T-helper 2 cell treated with Interferon-gamma antibody and Interleukin-4, amounts not matched to agents 5 μg/mL and 100 μg/mL, for 36 hours (primary cell): ENCODE measurements at regions not wholly inside any gene's neighbourhood (a gene's known extent, or its start where the extent isn't known, plus 50 kb on each side); places are given as distances from the start of the nearest gene placed in this dataset.

Experiments
- DNase-seq: peaks from one replicate; pipeline ENCODE4 v3.0.0; 2021; ENCODE audit warnings: low spot score
- H3K27ac Mint-ChIP-seq: one replicate; pipeline ENCODE4 v1.8.0; 2021; ENCODE audit warnings: mild to moderate bottlenecking, mixed read lengths
- H3K27me3 Mint-ChIP-seq: one replicate; pipeline ENCODE4 v1.8.0; 2021; ENCODE audit warnings: low read depth, mixed read lengths
- H3K36me3 Mint-ChIP-seq: one replicate; pipeline ENCODE4 v1.8.0; 2021; ENCODE audit warnings: low read depth, mixed read lengths
- H3K4me1 Mint-ChIP-seq: one replicate; pipeline ENCODE4 v1.8.0; 2021; ENCODE audit warnings: low read depth, mixed read lengths
- H3K4me3 Mint-ChIP-seq: one replicate; pipeline ENCODE4 v1.8.0; 2022; ENCODE audit warnings: mild to moderate bottlenecking, moderate library complexity, mixed read lengths
- H3K9me3 Mint-ChIP-seq: one replicate; pipeline ENCODE4 v1.8.0; 2021; ENCODE audit warnings: mixed read lengths

DNA sequence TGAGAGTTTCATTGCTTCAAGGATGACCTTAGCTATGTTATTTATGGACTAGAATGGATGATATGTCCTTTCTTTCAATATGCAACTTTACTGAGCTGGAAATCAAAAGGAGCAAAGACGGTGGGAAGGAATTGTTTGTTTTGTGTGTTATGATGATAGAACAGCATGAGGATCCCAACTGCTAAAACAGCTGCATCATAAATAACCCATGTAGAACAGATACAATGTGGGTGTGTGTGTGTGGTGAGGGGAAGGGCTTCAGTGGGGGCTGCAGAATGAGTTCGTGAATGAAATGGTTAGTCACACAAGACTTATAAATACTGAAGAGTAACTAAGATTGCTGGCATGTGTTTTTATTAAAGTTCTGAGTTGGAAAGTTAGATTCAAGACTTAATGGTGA, 80.1 kb downstream of the DACT1 start:
- no peak overlapping the region for H3K4me3 Mint-ChIP-seq
- H3K36me3 Mint-ChIP-seq = no peaks in the 10 kb centered on the region
- no peak for DNase-seq
- H3K4me1 Mint-ChIP-seq = peaks cover 5% of the 10 kb centered on the region
- no peaks in the 10 kb centered on the region for H3K27me3 Mint-ChIP-seq
- no peaks in the 10 kb centered on the region for H3K9me3 Mint-ChIP-seq
- no peak overlapping the region for H3K27ac Mint-ChIP-seq

DNA sequence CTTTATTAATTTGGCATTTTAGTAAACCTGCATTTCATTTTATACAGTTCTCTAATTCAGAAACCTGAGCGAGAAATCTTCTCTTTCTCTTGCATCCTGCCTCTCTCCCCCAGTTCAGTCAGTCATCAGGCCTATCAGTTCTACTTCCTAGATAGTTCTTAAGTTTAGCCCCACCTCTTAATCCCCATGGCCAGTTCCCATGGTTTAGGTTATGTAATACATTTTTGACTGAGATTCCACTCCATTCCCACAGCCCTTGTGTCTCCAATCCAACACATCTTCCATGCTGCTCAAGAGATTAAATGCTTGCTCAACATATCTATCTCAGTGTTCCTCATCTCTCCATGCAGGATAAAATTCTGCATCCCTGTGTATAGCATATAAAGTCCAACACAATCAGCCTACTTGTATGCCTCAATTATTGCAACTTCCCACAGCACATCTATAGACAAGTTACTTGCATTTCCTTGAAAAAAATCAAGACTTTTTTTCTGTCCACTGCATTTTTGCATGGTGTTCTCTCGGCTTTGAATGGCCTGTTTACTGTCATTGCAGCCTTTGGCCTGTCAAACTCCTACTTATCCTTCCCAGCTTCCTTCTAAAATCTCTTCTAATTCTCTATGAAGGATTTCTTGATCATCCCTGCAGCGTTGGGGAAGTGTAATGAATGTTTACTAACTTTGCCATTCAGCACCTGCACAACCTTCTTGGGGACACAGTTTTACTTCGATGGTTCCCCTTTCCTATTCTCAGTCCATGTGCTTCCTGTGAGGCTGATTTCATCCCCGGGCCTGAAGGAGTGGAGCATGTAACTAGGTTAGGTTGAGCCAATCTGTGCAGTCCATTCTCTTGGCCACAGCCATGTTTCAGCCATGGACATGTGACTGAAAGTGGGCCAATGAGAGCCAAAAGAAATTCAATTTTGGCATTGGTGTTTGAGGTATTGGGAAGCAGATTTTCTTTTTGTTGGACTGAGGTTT, 80.8 kb downstream of the DACT1 start:
- no peaks in the 10 kb centered on the region for H3K27me3 Mint-ChIP-seq
- H3K36me3 Mint-ChIP-seq = no peaks in the 10 kb centered on the region
- H3K9me3 Mint-ChIP-seq = no peaks in the 10 kb centered on the region
- H3K27ac Mint-ChIP-seq = no peak overlapping the region
- DNase-seq = no peak
- peaks cover 5% of the 10 kb centered on the region for H3K4me1 Mint-ChIP-seq
- no peak overlapping the region for H3K4me3 Mint-ChIP-seq

DNA sequence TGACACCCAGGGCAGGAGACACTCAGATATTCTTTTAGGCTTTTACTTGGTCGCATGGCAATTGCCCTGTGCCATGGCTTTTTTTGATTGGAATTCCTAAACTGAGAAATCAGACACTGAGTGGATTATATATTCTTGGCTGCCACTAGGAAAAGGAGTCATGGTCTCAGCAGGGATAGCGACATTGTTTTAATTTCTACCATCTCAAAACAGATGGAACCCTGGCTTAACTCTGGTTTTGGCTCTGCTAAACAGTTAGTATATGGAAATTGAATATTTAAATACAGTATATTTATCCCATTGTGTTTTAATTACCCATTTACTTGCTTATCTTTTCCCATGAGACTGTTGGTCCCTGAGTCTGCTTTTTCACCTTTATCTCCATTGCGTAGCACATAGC, 84.0 kb downstream of the DACT1 start:
- H3K36me3 Mint-ChIP-seq = no peaks in the 10 kb centered on the region
- H3K27me3 Mint-ChIP-seq = no peaks in the 10 kb centered on the region
- H3K4me1 Mint-ChIP-seq = peaks cover 2% of the 10 kb centered on the region

DNA sequence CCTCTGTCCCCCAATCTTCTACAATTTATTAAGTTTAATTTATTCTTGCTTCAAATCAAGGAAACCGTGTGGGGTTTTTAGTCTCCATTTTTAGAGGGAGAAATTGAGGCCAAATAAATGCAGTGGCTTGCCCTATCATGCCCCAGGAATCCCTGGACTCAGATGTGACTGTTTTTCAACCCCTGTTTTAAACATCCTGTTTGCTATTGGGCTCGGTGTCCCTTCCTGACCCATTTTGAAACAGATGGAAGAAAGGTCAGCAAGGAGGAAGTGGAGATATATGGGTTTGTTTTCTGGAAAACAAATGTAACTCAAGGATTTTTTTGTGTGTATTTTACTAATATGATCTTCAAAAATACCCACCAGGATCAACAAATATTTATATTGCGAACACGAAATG, 84.7 kb downstream of the DACT1 start:
- peaks cover 4% of the 10 kb centered on the region for H3K9me3 Mint-ChIP-seq

More for the DNA sequence above, 84.0 kb downstream of the DACT1 start:
- DNase-seq = no peak
- Mint-ChIP-seq H3K4me3 (no peak overlapping the region), H3K9me3 (peaks cover 4% of the 10 kb centered on the region), H3K27ac (no peak overlapping the region)

DNA sequence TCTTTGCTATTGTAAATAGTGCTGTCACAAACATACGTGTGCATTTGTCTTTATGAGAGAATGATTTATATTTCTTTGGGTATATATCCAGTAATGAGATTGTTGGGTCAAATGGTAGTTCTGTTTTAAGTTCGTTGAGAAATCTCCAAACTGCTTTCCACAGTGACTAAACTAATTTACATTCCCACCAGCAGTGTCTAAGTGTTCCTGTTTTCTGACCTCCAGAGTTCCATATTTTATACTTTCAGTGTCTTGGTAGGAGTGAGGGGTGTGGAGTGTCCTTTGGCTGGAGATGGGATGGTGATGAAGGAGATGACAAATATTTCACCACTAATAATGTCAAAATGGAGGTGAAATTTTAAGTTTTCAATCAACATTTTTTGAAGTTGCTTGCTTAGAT, 86.4 kb downstream of the DACT1 start:
- Mint-ChIP-seq H3K27me3 (no peaks in the 10 kb centered on the region), H3K4me1 (peaks cover 2% of the 10 kb centered on the region), H3K36me3 (no peaks in the 10 kb centered on the region), H3K27ac (no peak overlapping the region), H3K4me3 (no peak overlapping the region), H3K9me3 (peaks cover 4% of the 10 kb centered on the region)
- no peak for DNase-seq

More for the DNA sequence above, 84.7 kb downstream of the DACT1 start:
- no peaks in the 10 kb centered on the region for H3K36me3 Mint-ChIP-seq
- no peak overlapping the region for H3K27ac Mint-ChIP-seq
- H3K4me3 Mint-ChIP-seq = no peak overlapping the region
- peaks cover 2% of the 10 kb centered on the region for H3K4me1 Mint-ChIP-seq
- H3K27me3 Mint-ChIP-seq = no peaks in the 10 kb centered on the region
- DNase-seq = no peak

DNA sequence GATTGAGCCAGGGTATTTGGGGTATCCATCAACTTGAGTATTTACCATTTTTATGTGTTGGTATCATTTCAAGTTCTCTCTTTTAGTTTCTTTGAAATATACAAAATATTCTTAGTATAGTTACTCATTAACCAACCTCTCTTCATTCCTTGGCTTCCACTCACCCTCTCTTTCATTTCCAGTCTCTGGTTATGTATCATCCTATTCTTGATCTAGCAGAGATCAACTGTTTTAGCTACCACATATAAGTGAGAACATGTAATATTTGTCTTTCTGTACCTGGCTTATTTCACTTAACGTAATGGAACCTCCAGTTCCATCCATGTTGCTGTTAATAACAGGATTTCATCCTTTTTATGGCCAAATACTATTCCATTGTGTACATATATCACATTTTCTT, 86.9 kb downstream of the DACT1 start:
- no peak for DNase-seq
- H3K36me3 Mint-ChIP-seq = no peaks in the 10 kb centered on the region

DNA sequence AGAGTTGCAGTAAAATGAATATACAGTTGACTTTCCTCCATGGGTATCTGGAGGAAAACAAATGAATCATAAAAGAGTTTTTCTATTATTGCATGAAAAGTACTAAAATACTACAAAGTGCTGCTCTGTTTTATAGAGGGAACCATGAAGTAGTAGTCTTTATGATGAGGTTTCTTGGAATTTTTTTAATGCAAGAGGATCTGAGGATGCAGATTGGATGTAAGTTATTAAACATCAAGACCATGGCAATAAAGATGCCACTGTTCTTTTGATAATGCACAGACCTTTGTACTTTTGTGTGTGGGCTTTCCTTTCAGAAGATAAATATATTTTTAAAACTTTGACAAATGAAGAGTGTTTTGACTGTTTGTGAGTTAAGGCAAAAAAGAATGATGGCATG, 87.5 kb downstream of the DACT1 start:
- H3K4me3 Mint-ChIP-seq = no peak overlapping the region
- no peaks in the 10 kb centered on the region for H3K36me3 Mint-ChIP-seq
- peaks cover 2% of the 10 kb centered on the region for H3K4me1 Mint-ChIP-seq
- peaks cover 4% of the 10 kb centered on the region for H3K9me3 Mint-ChIP-seq
- DNase-seq = no peak
- H3K27ac Mint-ChIP-seq = no peak overlapping the region
- H3K27me3 Mint-ChIP-seq = no peaks in the 10 kb centered on the region

More for the DNA sequence above, 86.9 kb downstream of the DACT1 start:
- H3K4me1 Mint-ChIP-seq = peaks cover 2% of the 10 kb centered on the region
- peaks cover 4% of the 10 kb centered on the region for H3K9me3 Mint-ChIP-seq
- H3K27ac Mint-ChIP-seq = no peak overlapping the region
- H3K27me3 Mint-ChIP-seq = no peaks in the 10 kb centered on the region
- no peak overlapping the region for H3K4me3 Mint-ChIP-seq

DNA sequence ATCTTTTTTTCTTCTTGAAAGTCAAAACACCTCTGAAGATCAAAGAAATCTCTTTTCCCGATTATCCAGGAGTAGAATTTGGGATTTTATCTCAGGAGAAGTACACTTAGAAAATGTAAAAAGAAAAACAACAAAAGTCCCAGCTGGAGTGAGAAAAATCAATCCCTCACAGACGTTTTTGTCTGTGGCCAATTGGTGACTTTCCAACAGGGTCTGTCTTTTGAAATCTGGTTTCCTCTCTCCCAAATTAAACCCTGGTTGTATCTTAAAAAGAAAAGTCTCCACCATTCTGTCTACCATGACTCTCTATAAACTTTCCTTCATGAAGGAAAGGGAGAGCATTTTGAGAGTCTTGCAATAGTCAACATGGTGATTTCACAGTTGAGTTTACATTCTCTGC, 88.1 kb downstream of the DACT1 start:
- Mint-ChIP-seq H3K9me3 (peaks cover 4% of the 10 kb centered on the region), H3K4me3 (no peak overlapping the region), H3K4me1 (peaks cover 2% of the 10 kb centered on the region), H3K27me3 (no peaks in the 10 kb centered on the region), H3K27ac (no peak overlapping the region), H3K36me3 (no peaks in the 10 kb centered on the region)
- no peak for DNase-seq

DNA sequence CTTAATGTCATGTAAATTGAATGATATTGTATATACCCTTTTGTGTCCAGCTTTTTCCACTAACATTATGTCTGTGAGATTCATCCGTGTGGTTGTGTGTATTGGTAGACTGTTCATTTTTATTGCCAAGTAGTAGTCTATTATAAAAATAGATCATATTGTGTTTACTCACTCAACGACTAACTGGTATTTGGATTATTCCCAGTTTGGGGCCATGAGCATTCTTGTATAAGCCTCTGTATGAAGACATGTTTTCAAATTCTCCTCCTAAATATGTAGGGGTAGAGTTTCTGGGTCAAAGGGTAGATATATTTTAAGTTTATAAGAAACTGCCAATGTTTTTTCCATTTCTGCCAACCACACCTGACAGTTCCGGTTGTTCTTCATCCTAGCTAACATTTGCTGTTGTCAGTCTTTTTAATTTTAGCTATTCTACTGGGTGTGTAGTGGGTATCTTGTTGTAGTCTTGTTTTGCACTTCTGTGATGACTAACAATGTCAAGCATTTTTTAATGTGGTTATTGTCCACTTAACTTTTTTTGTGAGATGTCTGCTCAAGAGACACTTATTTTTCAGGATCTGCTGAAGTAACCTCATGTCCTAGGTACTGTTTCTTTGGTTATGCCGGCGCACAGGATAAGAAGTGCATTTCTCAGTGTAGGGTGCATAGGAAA, 93.2 kb downstream of the DACT1 start:
- Mint-ChIP-seq H3K4me3 (no peak overlapping the region), H3K36me3 (no peaks in the 10 kb centered on the region), H3K4me1 (peaks cover 17% of the 10 kb centered on the region), H3K9me3 (no peaks in the 10 kb centered on the region), H3K27me3 (no peaks in the 10 kb centered on the region), H3K27ac (no peak overlapping the region)
- DNase-seq = no peak

DNA sequence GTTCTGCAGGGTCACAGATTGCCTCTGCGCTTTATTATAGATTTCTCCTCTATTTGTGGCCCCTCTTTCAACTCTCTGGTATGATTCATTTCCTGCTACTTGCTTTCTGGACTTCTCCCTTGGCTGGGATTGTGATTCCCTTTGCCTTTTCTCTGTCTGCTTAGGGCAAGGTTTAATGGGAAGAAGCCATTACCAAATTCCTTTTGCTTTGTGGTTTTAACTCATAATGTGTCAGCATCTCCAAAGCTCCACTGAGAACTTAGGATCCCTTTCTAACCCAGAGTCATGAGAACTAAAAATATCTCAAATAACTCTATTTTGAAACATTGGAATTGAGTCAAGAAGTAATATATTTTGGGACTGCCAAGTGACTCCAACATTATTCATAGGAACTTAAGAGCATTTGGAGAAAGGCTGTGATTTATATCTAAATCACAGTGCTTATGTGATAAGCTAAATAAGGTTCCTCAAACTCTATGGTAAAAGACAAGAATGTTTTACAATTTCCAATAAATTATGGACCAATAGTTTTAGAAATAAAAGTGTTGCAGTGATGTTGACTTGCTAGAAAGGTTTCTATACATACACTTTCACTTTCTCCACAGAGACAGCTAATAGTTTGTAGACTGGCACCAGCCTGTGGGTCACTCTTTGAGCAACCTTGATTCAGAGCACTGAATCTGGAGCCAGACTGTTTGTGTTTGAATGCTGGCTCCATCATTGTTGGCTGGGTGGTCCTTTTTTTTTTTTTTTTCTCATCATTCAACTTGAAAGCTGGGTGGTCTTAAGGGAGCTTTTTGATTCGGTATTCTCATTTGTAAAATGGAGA, 93.9 kb downstream of the DACT1 start:
- Mint-ChIP-seq H3K9me3 (no peaks in the 10 kb centered on the region), H3K4me1 (peaks cover 19% of the 10 kb centered on the region), H3K4me3 (no peak overlapping the region), H3K36me3 (no peaks in the 10 kb centered on the region), H3K27ac (no peak overlapping the region), H3K27me3 (no peaks in the 10 kb centered on the region)
- no peak for DNase-seq

DNA sequence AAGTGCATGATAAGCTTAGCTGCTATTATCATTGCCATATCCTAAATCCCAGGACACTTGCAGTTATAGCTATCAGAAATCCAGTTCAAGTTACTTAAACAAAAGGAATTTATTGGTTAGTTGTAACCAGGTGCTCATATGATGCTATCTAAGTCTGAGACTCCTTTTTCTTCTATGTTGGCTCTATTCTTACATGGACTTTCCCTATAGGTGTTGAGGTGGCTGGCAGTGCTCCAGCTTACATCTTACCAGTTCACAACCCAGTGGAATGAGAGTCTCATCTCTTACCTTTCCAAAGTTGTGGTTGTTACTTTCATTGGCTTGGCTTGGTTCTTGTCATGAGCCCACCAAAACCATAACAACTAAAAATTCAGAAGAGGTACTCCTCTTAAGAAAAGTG, 94.6 kb downstream of the DACT1 start:
- no peak for DNase-seq
- H3K27me3 Mint-ChIP-seq = no peaks in the 10 kb centered on the region
- H3K27ac Mint-ChIP-seq = no peak overlapping the region
- peaks cover 20% of the 10 kb centered on the region for H3K4me1 Mint-ChIP-seq
- no peaks in the 10 kb centered on the region for H3K36me3 Mint-ChIP-seq
- H3K4me3 Mint-ChIP-seq = no peak overlapping the region
- H3K9me3 Mint-ChIP-seq = no peaks in the 10 kb centered on the region

DNA sequence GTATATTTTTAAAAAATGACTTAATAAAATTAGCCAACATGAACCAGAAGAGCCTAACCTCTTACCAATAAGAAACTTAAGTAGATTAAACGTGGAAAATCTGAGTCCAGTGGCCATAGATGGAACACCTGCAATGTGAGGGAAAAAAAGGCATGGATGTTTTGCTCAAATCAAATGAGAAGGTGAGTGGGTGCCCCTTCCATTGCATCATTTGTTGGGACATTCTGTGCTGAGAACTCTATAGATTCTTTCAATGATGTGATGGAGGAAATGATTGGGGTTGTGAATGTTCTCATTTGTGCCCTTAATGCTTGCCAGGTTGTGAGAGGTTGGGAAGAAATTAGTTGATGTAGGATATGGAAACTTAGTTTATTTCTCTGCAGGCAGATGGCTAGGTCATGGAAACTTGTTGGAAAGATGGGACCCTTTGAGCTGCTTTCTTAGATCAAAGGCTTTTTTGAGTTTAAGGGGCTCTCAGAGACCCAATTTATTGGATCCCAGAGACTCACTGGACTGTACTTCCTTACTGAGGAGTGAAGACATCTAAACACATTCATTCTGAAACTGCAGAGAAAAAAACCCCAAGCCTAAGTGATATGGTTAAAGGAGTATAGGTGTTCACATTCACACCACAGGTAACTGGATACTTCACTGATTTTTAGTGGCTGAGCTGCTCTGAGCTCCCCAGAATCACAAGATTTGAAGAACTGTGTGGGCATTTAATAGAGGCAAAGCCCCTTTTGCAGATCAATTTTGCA, 95.9 kb downstream of the DACT1 start:
- H3K9me3 Mint-ChIP-seq = no peaks in the 10 kb centered on the region
- no peaks in the 10 kb centered on the region for H3K36me3 Mint-ChIP-seq
- no peak overlapping the region for H3K4me3 Mint-ChIP-seq
- no peak for DNase-seq
- peaks cover 27% of the 10 kb centered on the region for H3K4me1 Mint-ChIP-seq
- no peaks in the 10 kb centered on the region for H3K27me3 Mint-ChIP-seq
- no peak overlapping the region for H3K27ac Mint-ChIP-seq

DNA sequence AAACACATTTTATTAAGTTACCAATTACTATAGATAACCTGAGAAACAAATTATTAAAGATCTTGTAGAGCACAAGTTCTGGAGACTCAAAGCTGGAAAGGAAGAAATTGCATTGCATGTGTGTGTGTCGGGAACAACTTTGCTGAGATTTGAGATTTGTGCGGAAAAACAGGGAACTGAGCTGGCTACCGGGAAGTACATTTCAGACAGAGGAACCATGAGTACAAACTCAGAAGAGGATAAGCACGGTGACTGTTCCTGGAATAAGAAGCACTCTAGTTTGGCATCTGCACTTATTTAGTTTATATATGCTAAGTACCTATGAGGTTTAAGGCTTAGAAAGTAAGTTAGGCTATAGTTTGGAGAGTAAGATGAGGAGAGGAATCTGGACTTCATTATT, 97.8 kb downstream of the DACT1 start:
- Mint-ChIP-seq H3K27ac (no peak overlapping the region), H3K36me3 (no peaks in the 10 kb centered on the region), H3K4me1 (peaks cover 33% of the 10 kb centered on the region), H3K4me3 (no peak overlapping the region), H3K27me3 (no peaks in the 10 kb centered on the region), H3K9me3 (no peaks in the 10 kb centered on the region)
- DNase-seq = no peak
